Ishikawa (cell line): ENCODE measurements at regions not wholly inside any gene's neighbourhood (a gene's known extent, or its start where the extent isn't known, plus 50 kb on each side); places are given as distances from the start of the nearest gene placed in this dataset.

Experiments
- CEBPB ChIP-seq: IDR thresholded peaks from 2 replicates; pipeline ENCODE4 v1.6.1; 2012
- CREB1 ChIP-seq: IDR thresholded peaks from 2 replicates; pipeline ENCODE4 v1.6.1; 2012; ENCODE audit warnings: low read depth
- EGR1 ChIP-seq: IDR thresholded peaks from 2 replicates; pipeline ENCODE4 v1.6.1; 2012
- EP300 ChIP-seq: IDR thresholded peaks from 2 replicates; pipeline ENCODE4 v1.6.1; 2012; ENCODE audit warnings: borderline replicate concordance
- FOXM1 ChIP-seq: IDR thresholded peaks from 2 replicates; pipeline ENCODE4 v1.6.1; 2012; ENCODE audit warnings: low read depth, borderline replicate concordance
- MAX ChIP-seq: IDR thresholded peaks from 2 replicates; pipeline ENCODE4 v1.6.1; 2012
- NFIC ChIP-seq: IDR thresholded peaks from 2 replicates; pipeline ENCODE4 v1.6.1; 2012
- RAD21 ChIP-seq: IDR thresholded peaks from 2 replicates; pipeline ENCODE4 v1.6.1; 2012; ENCODE audit warnings: low read depth
- REST ChIP-seq: IDR thresholded peaks from 2 replicates; pipeline ENCODE4 v1.6.1; 2012; ENCODE audit warnings: low read depth, mild to moderate bottlenecking
- TAF1 ChIP-seq: IDR thresholded peaks from 2 replicates; pipeline ENCODE4 v1.6.1; 2012; ENCODE audit warnings: low read depth, mild to moderate bottlenecking
- TCF12 ChIP-seq: IDR thresholded peaks from 2 replicates; pipeline ENCODE4 v1.6.1; 2012; ENCODE audit warnings: low read depth
- TEAD4 ChIP-seq: IDR thresholded peaks from 2 replicates; pipeline ENCODE4 v1.6.1; 2012
- USF1 ChIP-seq: IDR thresholded peaks from 2 replicates; pipeline ENCODE4 v1.6.1; 2012
- YY1 ChIP-seq: IDR thresholded peaks from 2 replicates; pipeline ENCODE4 v1.6.1; 2012; ENCODE audit warnings: low read depth
- ZBTB7A ChIP-seq: IDR thresholded peaks from 2 replicates; pipeline ENCODE4 v1.6.1; 2012; ENCODE audit warnings: low read depth

- TF ChIP-seq FOXM1 (no peak), RAD21 (no peak), YY1 (no peak), CEBPB (no peak), ZBTB7A (no peak), USF1 (no peak), EGR1 (no peak), TAF1 (no peak), REST (no peak), TCF12 (no peak), TEAD4 (no peak), NFIC (no peak), MAX (no peak), CREB1 (no peak), EP300 (no peak)
Measured at GRCh38 chr3:165981318-165981717, 144.1 kb upstream of the BCHE start.

GRCh38 chr3:165954171-165954570 lies 116.9 kb upstream of the BCHE start:
- TF ChIP-seq TAF1 (no peak), TEAD4 (no peak)

- TF ChIP-seq MAX (no peak), CEBPB (no peak), EP300 (no peak), USF1 (no peak), REST (no peak), EGR1 (no peak), TCF12 (no peak), YY1 (no peak), RAD21 (no peak), FOXM1 (no peak)
Measured at GRCh38 chr3:165946360-165946759, 109.1 kb upstream of the BCHE start.

- TF ChIP-seq TAF1 (no peak), TEAD4 (no peak), NFIC (no peak), CREB1 (no peak), RAD21 (no peak), MAX (no peak), REST (no peak), EP300 (no peak), YY1 (no peak), TCF12 (no peak), ZBTB7A (no peak), EGR1 (no peak), CEBPB (no peak), FOXM1 (no peak), USF1 (no peak)
Measured at GRCh38 chr3:165938986-165939540, 101.8 kb upstream of the BCHE start.
